ENCODE measurements at regions not wholly inside any gene's neighbourhood (a gene's known extent, or its start where the extent isn't known, plus 50 kb on each side); places are given as distances from the start of the nearest gene placed in this dataset.
A peak's percentile ranks its signal among the peaks of the same experiment; 100 is the strongest.

GRCh38 chr14:38900887-38901286 is 202.1 kb downstream of the SEC23A start:
- no peak for DNase-seq

- no peak for DNase-seq
Observed at GRCh38 chr14:38887696-38888095, 215.3 kb downstream of the SEC23A start.

DNA sequence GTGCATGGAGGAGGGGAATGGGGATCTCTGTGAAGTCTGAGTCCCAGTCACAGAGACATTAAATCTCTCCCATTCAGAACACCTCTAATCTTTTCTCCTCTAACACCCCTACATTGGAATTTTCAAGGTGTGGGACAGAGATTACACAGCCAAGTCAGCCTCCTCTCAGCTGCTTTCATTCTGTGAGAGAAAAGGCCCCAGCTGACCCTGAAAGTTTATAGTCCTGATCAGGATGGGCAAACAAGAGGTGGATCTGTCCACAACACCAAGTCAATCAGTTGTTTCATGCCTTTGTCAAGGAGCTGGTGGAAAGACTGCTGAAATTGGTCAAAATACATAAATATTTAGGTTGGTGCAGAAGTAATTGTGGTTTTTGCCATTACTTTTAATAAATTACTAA is 218.9 kb downstream of the SEC23A start:
- DNase-seq, result no peak

DNA sequence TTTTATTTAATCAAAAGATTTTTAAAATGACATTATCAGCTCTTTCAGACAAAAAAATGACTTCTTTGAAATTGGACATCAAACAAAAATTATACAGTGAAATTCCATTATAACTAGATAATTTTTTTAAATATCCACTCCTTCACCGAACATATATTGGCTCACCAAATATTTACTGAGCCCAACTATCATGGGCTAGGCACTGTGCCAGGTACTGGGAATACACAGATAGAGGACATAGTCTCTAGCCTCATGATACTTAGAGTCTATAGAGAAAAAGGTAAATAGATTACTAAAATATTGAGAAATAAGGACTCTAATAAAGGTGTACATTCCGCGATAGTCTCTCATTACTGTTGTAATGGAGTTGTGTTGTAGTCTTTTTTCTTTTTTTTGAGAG is 219.9 kb downstream of the SEC23A start:
- no peak for DNase-seq

DNA sequence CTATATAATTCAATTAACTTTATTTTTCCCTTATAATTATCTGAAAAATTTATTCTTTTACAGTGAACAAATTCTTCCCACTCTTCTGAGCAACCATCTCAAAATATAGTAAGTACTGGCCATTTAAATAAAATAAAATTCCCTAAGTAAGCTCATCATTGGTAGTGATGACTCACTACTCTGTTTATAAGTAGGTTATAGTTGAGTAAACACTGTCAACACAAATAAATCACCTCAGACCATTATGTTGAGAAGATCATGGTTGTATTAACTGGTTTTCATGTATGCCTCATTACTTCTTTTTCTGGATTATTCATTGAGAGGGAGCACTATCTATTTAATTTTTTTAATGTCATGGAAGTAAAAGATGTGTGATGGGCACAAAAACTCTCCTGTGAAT is 220.5 kb downstream of the SEC23A start:
- no peak for DNase-seq

- DNase-seq, result no peak
Observed at GRCh38 chr14:38880643-38881524, 222.2 kb downstream of the SEC23A start.

DNA sequence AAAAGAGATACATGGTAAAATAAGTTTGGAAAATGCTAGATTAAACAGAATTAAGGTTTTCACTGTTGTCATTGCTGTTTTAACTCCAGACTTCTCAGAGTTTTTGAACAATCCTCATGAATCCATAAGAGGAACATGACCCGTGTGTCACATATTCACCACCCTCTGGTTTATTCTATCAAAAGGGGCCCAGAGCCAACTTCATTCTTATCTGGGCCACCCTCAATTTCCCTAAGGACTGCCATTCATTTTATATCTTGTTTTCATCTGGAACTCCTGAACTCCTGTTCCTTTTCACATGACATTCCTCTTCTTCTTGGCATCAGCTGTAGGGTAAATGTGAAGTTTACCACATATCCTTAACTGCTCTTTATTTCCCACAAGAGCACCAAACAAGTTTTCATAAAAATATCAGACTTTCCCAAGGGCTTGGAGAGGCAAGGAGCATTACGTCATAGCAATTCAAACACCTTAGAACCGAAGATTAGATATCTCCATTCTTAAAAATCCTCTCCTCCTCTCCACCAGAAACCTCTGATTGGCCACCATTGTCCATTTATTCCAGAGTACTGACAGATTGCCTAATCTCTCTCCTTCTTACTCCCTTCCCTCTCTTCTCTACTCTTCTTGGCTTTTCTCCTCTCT is 225.2 kb downstream of the SEC23A start:
- DNase-seq, result no peak

GRCh38 chr14:38874721-38875120 is 228.3 kb downstream of the SEC23A start:
- no peak for DNase-seq

DNA sequence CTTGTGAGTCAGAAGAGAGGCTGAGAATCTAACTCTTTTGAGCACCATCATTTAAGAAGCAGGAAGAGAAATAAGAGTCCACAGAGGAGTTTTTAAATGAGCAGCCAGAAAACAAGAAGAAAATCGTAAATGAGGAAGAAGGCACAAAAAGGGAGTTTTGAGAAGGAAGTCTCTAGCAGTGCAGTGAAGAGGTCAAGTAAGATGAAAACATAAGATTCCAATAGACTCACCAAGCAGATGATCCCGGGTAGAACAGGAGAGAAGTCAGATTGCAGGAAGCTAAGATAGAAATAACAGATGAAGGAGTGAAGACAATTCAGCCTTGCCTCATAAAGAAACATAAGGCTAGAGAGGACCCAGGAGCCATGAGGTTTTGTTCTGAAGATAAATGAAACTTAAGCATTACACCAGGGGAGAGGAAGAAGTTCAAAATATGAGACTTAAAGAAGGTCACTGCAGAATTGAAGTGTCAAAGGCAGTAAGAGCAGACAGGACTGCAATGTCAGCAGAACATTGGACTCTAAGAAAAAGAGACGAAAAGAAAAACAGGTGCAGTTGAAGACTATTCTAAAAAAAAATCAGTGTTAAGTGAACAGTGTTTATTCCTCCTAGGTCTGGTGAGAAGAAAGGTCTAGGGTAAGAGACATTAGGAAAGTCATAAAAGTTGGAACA is 229.0 kb downstream of the SEC23A start:
- peak in 1 of 2 donors; percentile 26 for DNase-seq

DNA sequence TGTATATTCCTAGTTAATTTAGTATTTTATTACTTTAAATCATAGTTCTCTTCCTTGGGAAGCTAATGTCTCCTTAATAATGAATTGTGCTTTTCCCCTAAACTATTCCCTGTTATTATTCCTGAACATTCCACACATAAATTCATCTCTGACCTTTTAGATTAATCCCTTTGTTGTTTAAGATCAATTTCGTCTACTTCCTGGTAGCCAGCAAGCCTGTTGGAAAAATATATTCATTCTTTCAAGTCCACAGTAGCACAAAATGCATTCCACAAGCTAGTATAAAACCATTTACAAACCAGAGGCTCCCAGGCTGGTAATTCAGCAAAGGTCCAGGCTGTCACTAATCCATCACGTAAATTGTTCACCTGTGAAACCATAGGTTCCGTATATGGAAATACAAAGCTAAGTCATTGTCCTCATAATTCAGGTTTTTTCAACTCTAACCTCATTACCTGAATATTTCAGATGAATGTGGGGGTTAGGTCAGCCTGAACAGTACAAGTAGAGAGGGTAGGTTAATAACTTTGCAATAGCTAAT is 232.7 kb downstream of the SEC23A start:
- no peak for DNase-seq

GRCh38 chr14:38868399-38869290 is 234.4 kb downstream of the SEC23A start:
- no peak for DNase-seq

GRCh38 chr14:38867561-38868150 is 235.4 kb downstream of the SEC23A start:
- peak; percentile 77 to 87 for DNase-seq

GRCh38 chr14:38866461-38866860 is 236.6 kb downstream of the SEC23A start:
- no peak for DNase-seq

DNA sequence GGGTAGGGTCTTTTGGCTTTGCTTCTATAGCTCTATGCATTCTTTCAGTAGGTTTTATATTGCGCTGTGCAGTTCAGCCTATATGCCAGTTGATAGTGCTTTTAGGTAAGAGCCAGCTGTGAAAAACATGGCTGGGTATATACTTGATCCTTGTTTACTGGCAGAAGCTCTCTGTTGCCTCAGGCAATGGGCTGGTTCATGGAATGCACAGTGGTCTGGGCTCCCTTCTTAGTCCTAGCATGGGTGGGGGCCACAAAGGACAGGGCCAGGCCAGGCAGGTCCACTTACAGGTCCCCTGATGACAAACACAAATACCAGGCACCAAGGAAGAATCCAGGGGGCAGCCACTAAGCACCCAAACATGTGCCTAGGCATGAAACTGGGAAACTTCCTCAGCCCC is 240.7 kb downstream of the SEC23A start:
- DNase-seq, result no peak

- DNase-seq, result no peak
Observed at GRCh38 chr14:38860530-38860929, 242.5 kb downstream of the SEC23A start.

- DNase-seq, result no peak
Observed at GRCh38 chr14:38856798-38857197, 246.2 kb downstream of the SEC23A start.

- no peak for DNase-seq
Observed at GRCh38 chr14:38855513-38855912, 247.5 kb downstream of the SEC23A start.

DNA sequence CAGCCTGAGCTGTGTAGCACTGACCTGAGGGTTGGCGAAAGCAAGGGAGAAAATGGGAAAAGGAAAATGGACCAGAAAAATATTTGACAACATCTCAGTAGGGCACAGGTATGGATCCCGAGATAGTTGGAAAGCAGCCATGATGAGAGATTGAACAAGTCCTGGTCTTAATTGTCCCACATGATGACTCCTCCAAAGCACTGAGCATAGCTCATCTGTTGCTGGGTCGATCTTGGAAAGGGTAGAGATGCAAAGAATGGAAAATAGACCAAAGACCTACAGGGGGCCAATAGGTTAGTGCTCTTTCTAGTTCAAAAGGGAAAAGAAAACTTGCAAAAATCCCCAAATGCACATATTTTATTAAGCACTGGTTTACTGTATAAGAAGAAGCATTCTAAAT is 251.9 kb downstream of the SEC23A start:
- DNase-seq, result no peak

DNA sequence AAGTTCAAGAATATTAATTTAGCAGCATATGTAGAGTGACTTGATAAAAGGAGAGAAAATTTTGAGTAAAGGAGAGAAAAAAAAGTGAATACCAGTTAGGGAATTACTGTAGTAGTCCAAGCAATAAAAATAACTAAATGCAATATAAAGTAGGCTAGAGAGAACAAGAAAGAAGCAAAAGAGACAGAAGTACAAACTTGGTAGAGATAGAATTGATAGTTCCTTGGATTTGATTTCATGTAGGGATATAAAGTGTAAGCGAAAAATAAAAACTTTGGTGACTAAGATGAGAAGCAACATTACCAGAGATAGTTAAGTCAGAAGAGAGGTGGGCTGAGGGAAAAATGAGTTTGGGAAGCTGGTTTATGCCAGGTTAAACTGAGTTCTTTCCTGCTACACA is 252.4 kb downstream of the SEC23A start:
- no peak for DNase-seq

DNA sequence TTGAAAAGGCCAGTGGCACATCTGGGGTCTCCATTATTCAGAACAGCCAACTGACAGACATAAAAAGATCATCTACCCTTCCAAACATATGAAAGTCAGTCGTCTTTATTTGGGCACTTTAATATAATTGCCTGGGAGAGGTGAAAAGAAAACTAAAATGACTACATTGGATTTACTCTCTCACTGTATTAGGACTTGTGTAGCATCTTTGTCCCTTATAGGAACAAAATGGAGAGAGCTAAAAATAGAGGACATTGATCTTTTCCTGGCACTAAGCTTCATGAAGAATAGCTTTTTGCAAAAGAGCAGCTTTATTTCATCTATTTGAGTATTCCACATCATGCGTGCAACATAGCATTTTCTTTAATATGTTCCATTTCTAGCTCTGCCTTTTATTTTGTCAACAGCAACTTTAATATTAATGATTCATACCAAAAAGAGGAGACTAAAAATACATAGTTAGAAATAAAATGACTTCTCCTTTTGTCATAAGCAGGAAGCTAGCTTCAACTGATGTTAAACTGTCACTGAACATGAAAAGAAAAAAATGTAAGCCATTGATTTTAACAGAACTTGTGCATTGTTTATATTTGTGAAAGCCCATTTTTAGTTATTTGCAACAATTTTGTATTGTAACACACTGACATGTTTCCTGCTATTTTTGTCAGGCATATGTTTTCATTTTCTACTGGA is 254.6 kb downstream of the SEC23A start:
- no peak for DNase-seq

GRCh38 chr14:38847161-38847560 is 255.9 kb downstream of the SEC23A start:
- DNase-seq, result no peak
